Panc1 (cell line): ENCODE measurements at regions not wholly inside any gene's neighbourhood (a gene's known extent, or its start where the extent isn't known, plus 50 kb on each side); places are given as distances from the start of the nearest gene placed in this dataset.
"Not testable (repeated sequence)": the region's sequence is repeated elsewhere in the genome, so short reads cannot be mapped to it uniquely, and the experiment has no call there.

Source experiments
- ATAC-seq: fragments of 200-7000 bp; cut with Tn5 transposase; 2 replicates; pipeline ENCODE4 v1.9.1; 2020; ENCODE audit warnings: mild to moderate bottlenecking, moderate library complexity
- BruUV-seq: library from RNA; stranded (reverse); fragments of 400-500 nt; replicated peaks from 2 replicates; lab custom pipeline; 2021; lab: Mats Ljungman, UMichigan
- CTCF ChIA-PET: fragments of 300-600 bp; sonication (Branson Sonifier 250); formaldehyde crosslinking; loops from one replicate; lab custom pipeline; 2022; ENCODE audit warnings: antibody characterized with exemption; lab: Charles Lee
- POLR2A ChIA-PET: fragments of 300-600 bp; sonication (Branson Sonifier 250); formaldehyde crosslinking; loops from one replicate; lab custom pipeline; 2022; ENCODE audit warnings: antibody characterized with exemption; lab: Charles Lee
- DNase-seq: peaks from one replicate; pipeline ENCODE4 v3.0.0-alpha.2; 2010; ENCODE audit warnings: low read depth, low spot score
- H3K27ac ChIP-seq: 2 replicates; pipeline ENCODE4 v1.5.1; 2011; ENCODE audit warnings: mild to moderate bottlenecking, low read length, inconsistent platforms
- H3K27me3 ChIP-seq: fragments of 200-500 bp; sonication (Bioruptor generic); 2 replicates; pipeline ENCODE4 v1.6.0; 2014; ENCODE audit warnings: low read length, inconsistent platforms; ENCODE audit not compliant: control insufficient read depth, insufficient read depth
- H3K36me3 ChIP-seq: fragments of 200-500 bp; sonication (Bioruptor generic); 2 replicates; pipeline ENCODE4 v1.5.1; 2014; ENCODE audit warnings: inconsistent platforms, mild to moderate bottlenecking, low read length, moderate library complexity; ENCODE audit not compliant: control insufficient read depth, insufficient read depth
- H3K4me1 ChIP-seq: 2 replicates; pipeline ENCODE4 v1.5.1; 2011; ENCODE audit warnings: inconsistent platforms, mild to moderate bottlenecking, low read length, moderate library complexity; ENCODE audit not compliant: control insufficient read depth, insufficient read depth
- H3K4me3 ChIP-seq, 2 experiments: 2 replicates each; pipeline ENCODE4 v1.5.1; 2011 to 2012; ENCODE audit warnings: low read depth in 2 of 2, low read length in 2 of 2, mild to moderate bottlenecking in 2 of 2, inconsistent platforms in 1 of 2, moderate library complexity in 1 of 2
- H3K9me3 ChIP-seq: fragments of 200-500 bp; sonication (Bioruptor generic); 2 replicates; pipeline ENCODE4 v1.5.1; 2014; ENCODE audit warnings: low read depth, mild to moderate bottlenecking, inconsistent platforms, low read length, moderate library complexity; ENCODE audit not compliant: control insufficient read depth, insufficient read depth
- POLR2AphosphoS5 ChIP-seq: IDR thresholded peaks from 2 replicates; pipeline ENCODE4 v1.6.1; 2012; ENCODE audit warnings: mild to moderate bottlenecking, low read depth, low read length, moderate library complexity
- REST ChIP-seq, 2 experiments: IDR thresholded peaks; 2 replicates each; pipeline ENCODE4 v1.6.1; 2011 to 2012; ENCODE audit warnings: low read depth in 2 of 2, control low read depth in 1 of 2, low read length in 1 of 2, mild to moderate bottlenecking in 1 of 2, moderate library complexity in 1 of 2; ENCODE audit not compliant: insufficient read depth in 1 of 2
- SIN3A ChIP-seq: IDR thresholded peaks from 2 replicates; pipeline ENCODE4 v1.6.1; 2012; ENCODE audit warnings: low read depth, mild to moderate bottlenecking, low read length, moderate library complexity, borderline replicate concordance; ENCODE audit not compliant: insufficient read depth
- TCF7L2 ChIP-seq: IDR thresholded peaks from 2 replicates; pipeline ENCODE4 v1.6.1; 2011; ENCODE audit warnings: mild to moderate bottlenecking, low read depth, low read length, inconsistent platforms
- in situ Hi-C: cut with HindIII; loops from 2 replicates; pipeline ENCODE4 v1.10.0; 2016; ENCODE audit warnings: low sequenced_read_pairs, low pct_unique_long_range_greater_than_20kb
- intact Hi-C: fragments of 100-400 bp; cut with micrococcal nuclease; formaldehyde crosslinking; loops from one replicate; pipeline ENCODE4 v1.10.0; 2022; ENCODE audit not compliant: unreplicated experiment
- TF ChIP-seq, protein P1 (sequence below): fragments of 450-650 bp; IDR thresholded peaks from 2 replicates; pipeline ENCODE4 v1.5.1; 2017; ENCODE audit warnings: mild to moderate bottlenecking

DNA sequence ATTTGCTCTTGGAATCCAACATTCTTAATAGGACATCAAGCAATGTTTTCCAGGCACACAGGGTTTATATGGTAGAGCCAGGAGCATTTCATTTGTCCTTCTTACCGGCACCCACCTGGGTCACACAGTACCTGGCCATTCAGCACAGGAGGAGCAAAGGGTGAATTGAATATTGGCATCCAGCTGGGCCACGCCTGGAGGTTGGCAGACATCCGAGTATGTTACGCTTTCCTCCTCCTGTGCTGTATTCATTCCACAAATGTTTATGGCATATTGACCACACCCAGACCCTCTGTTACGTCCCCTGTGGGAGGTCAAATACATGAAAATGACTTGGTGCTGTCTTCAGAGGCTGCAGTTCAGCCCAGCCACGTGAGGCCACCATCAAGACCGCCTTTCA, 206.2 kb downstream of the RTP5 start:
- H3K27me3 ChIP-seq = no peaks in the 10 kb centered on the region
- ChIA-PET CTCF (no interaction called here), POLR2A (no interaction called here)
- intact Hi-C loops (no loop called here), in situ Hi-C loops (no loop called here)
- no peaks in the 10 kb centered on the region for H3K4me1 ChIP-seq
- H3K36me3 ChIP-seq = no peaks in the 10 kb centered on the region
- ATAC-seq (no peak), DNase-seq (no peak)
- no peak overlapping the region for H3K4me3 ChIP-seq
- no peak overlapping the region for H3K27ac ChIP-seq
- no peaks in the 10 kb centered on the region for H3K9me3 ChIP-seq
- no peak for TF ChIP-seq POLR2AphosphoS5
- no peak for TF ChIP-seq TCF7L2
- TF ChIP-seq REST (IDR thresholded peaks at IDR 0.05; ENCODE audit: insufficient read depth in 1 of 2, low read depth in 2 of 2, low read length in 1 of 2) = no peak
- no peak for TF ChIP-seq SIN3A
- TF ChIP-seq, protein P1, sequence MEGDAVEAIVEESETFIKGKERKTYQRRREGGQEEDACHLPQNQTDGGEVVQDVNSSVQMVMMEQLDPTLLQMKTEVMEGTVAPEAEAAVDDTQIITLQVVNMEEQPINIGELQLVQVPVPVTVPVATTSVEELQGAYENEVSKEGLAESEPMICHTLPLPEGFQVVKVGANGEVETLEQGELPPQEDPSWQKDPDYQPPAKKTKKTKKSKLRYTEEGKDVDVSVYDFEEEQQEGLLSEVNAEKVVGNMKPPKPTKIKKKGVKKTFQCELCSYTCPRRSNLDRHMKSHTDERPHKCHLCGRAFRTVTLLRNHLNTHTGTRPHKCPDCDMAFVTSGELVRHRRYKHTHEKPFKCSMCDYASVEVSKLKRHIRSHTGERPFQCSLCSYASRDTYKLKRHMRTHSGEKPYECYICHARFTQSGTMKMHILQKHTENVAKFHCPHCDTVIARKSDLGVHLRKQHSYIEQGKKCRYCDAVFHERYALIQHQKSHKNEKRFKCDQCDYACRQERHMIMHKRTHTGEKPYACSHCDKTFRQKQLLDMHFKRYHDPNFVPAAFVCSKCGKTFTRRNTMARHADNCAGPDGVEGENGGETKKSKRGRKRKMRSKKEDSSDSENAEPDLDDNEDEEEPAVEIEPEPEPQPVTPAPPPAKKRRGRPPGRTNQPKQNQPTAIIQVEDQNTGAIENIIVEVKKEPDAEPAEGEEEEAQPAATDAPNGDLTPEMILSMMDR = no peak
- no TSS peak for BruUV-seq

- CTCF ChIA-PET, POLR2A ChIA-PET, H3K9me3 ChIP-seq, H3K36me3 ChIP-seq, H3K4me1 ChIP-seq, H3K4me3 ChIP-seq, H3K27ac ChIP-seq, DNase-seq, BruUV-seq, in situ Hi-C loops, H3K27me3 ChIP-seq, ATAC-seq, intact Hi-C loops: not testable (repeated sequence)
These were observed 206.7 kb downstream of the RTP5 start for GRCh38 chr2:242076184-242076583.

GRCh38 chr2:242078426-242078825, 208.9 kb downstream of the RTP5 start:
- CTCF ChIA-PET, in situ Hi-C loops, H3K9me3 ChIP-seq, H3K27ac ChIP-seq, H3K4me3 ChIP-seq, H3K27me3 ChIP-seq, H3K36me3 ChIP-seq, H3K4me1 ChIP-seq, ATAC-seq, intact Hi-C loops, POLR2A ChIA-PET, BruUV-seq, DNase-seq: not testable (repeated sequence)

DNA sequence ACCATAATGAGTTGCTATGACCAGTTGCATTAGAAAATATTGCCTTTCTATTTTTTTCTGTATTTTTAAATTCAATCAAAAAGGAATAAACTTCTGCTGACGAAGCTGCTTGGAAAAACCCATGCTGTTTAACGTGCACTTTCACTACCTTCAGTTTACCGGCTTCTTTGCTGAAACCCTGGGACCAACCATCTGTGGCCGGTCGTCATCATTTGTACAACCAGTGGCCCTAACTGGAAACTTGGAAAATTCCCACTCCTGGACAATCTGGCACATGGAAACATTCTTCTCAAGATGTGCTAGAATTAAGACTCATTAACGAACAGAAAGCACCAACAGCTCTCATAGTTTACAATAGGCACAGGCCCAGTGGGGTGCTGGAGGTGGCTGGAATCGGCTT, 210.3 kb downstream of the RTP5 start:
- BruUV-seq, H3K27me3 ChIP-seq, H3K4me3 ChIP-seq, in situ Hi-C loops, ATAC-seq, H3K27ac ChIP-seq, POLR2A ChIA-PET, H3K9me3 ChIP-seq, DNase-seq, H3K4me1 ChIP-seq, intact Hi-C loops, H3K36me3 ChIP-seq, CTCF ChIA-PET: not testable (repeated sequence)

DNA sequence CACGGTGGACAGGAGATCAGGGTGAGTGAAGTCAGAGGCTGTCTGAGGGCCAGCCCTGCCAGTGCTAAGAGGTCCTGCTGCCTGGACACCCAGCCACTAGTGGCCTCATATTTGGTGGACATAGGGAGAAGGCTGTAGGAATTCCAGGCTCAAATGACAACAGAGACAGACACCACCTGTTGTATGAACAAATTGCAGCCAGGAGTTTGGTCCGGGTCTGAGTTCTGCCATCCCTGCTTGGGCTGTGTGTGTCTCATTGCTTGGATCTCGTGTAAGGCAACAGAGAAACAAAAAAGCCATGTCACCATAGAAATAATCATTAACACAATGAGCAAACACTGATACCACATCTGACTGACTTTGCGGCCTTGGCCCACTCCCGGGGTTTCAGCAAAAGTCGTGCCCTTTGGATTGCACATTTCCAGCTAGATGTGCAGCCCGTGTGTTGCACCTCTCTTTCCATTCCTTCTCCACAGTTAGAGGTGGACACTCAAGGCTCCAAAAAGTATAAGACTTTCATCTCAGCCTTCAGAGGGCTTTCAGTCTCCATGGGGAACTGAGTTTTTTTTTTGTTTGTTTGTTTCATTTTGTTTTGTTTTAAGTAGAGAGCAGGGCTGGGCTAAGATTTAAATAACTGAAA, 211.2 kb downstream of the RTP5 start:
- H3K9me3 ChIP-seq, DNase-seq, intact Hi-C loops, in situ Hi-C loops, H3K27ac ChIP-seq, BruUV-seq, H3K27me3 ChIP-seq, H3K36me3 ChIP-seq, H3K4me1 ChIP-seq, POLR2A ChIA-PET, H3K4me3 ChIP-seq, ATAC-seq, CTCF ChIA-PET: not testable (repeated sequence)
